GM19452 (cell line): ENCODE measurements at regions not wholly inside any gene's neighbourhood (a gene's known extent, or its start where the extent isn't known, plus 50 kb on each side); places are given as distances from the start of the nearest gene placed in this dataset.

Experiments
- ATAC-seq: cut with Tn5 transposase; IDR thresholded peaks from one replicate; pipeline ENCODE4 v1.9.1; 2021; ENCODE audit not compliant: unreplicated experiment

GRCh38 chr4:19803406-19803805, 448.3 kb upstream of the SLIT2 start:
- no peak for ATAC-seq

- ATAC-seq, result no peak
Observed at GRCh38 chr4:19793831-19794230, 457.9 kb upstream of the SLIT2 start.

GRCh38 chr4:19791422-19792123, 460.1 kb upstream of the SLIT2 start:
- no peak for ATAC-seq

- ATAC-seq, result no peak
Observed at GRCh38 chr4:19786616-19787015, 465.1 kb upstream of the SLIT2 start.

GRCh38 chr4:19783667-19784223, 468.0 kb upstream of the SLIT2 start:
- ATAC-seq, result no peak

GRCh38 chr4:19780871-19781270, 470.8 kb upstream of the SLIT2 start:
- no peak for ATAC-seq

GRCh38 chr4:19776929-19777328, 474.8 kb upstream of the SLIT2 start:
- ATAC-seq, result no peak

- no peak for ATAC-seq
Observed at GRCh38 chr4:19776021-19776459, 475.7 kb upstream of the SLIT2 start.

GRCh38 chr4:19774690-19775256, 476.9 kb upstream of the SLIT2 start:
- ATAC-seq, result no peak

- no peak for ATAC-seq
Observed at GRCh38 chr4:19772581-19772980, 479.1 kb upstream of the SLIT2 start.

- ATAC-seq, result no peak
Observed at GRCh38 chr4:19756661-19757060, 495.0 kb upstream of the SLIT2 start.

- no peak for ATAC-seq
Observed at GRCh38 chr4:19752599-19752998, 499.1 kb upstream of the SLIT2 start.

GRCh38 chr4:19748519-19749479, 502.9 kb upstream of the SLIT2 start:
- no peak for ATAC-seq

GRCh38 chr4:19746377-19746776, 505.3 kb upstream of the SLIT2 start:
- no peak for ATAC-seq

- no peak for ATAC-seq
Observed at GRCh38 chr4:19743115-19743638, 508.5 kb upstream of the SLIT2 start.

GRCh38 chr4:19739101-19739651, 512.5 kb upstream of the SLIT2 start:
- no peak for ATAC-seq

GRCh38 chr4:19736968-19737756, 514.5 kb upstream of the SLIT2 start:
- ATAC-seq, result no peak

- ATAC-seq, result no peak
Observed at GRCh38 chr4:19735012-19735411, 516.7 kb upstream of the SLIT2 start.

- no peak for ATAC-seq
Observed at GRCh38 chr4:19729886-19730651, 521.6 kb upstream of the SLIT2 start.
